Peyer's patch (tissue), 4 donors: ENCODE measurements at regions not wholly inside any gene's neighbourhood (a gene's known extent, or its start where the extent isn't known, plus 50 kb on each side); places are given as distances from the start of the nearest gene placed in this dataset.

Experiments
- POLR2A ChIP-seq, 2 donors: fragments of 450-650 bp; IDR thresholded peaks; one replicate each; pipeline ENCODE4 v1.5.1; 2017; ENCODE audit warnings: antibody characterized with exemption in 2 of 2, mild to moderate bottlenecking in 2 of 2, moderate library complexity in 2 of 2
- TF ChIP-seq, protein P1 (sequence below), 6 experiments: fragments of 450-650 bp in 4 of 6; fragments of 200-600 bp in 2 of 6; sonication (generic) in 1 of 6; IDR thresholded peaks; one replicate each; pipeline ENCODE4 v1.5.1; 2017 to 2019; ENCODE audit warnings: antibody characterized with exemption in 6 of 6, mild to moderate bottlenecking in 3 of 6, moderate library complexity in 1 of 6

DNA sequence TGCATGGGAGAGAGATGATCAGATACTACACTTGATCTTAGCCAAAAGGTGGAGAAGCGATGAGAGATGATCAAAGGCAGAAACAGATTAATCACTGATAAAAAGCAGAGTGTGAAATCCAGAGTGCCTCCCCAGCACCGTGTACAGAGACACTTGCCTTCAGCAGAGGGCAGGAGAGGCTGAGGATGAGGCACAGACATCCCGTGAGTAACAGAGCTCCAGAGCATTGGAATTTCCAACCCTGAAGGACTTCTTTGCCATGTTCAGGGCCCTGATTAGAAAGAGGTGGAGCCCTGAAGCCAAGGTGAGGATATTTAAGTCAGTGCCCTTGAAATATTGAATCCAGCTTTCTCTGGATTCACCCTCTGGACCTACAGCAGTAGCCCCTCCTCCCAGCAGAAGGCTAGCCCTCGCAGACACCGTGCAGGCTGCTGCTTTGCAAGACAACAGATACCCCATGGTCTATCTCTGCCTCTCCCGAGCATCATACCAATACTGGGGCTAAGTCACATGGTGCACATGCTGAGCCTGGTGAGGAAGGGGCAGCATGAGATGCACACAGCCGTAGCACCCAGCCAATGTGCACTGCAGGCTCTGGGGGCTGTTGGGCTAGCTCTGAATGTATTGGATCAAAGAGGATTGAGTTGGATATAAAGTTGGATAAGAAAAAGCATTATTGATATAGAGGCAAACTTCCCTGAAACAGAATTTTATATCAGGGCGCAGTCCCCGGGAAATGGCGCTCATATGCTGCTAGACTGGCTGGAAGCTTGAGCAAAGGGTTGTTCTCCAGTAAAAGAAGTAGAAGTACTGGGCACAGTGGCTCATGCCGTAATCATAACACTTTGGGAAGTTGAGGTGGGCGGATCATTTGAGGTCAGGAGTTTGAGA is 200.3 kb upstream of the B3GAT1 start:
- no peak for TF ChIP-seq POLR2A (IDR thresholded peaks at IDR 0.05)
- TF ChIP-seq, protein P1, sequence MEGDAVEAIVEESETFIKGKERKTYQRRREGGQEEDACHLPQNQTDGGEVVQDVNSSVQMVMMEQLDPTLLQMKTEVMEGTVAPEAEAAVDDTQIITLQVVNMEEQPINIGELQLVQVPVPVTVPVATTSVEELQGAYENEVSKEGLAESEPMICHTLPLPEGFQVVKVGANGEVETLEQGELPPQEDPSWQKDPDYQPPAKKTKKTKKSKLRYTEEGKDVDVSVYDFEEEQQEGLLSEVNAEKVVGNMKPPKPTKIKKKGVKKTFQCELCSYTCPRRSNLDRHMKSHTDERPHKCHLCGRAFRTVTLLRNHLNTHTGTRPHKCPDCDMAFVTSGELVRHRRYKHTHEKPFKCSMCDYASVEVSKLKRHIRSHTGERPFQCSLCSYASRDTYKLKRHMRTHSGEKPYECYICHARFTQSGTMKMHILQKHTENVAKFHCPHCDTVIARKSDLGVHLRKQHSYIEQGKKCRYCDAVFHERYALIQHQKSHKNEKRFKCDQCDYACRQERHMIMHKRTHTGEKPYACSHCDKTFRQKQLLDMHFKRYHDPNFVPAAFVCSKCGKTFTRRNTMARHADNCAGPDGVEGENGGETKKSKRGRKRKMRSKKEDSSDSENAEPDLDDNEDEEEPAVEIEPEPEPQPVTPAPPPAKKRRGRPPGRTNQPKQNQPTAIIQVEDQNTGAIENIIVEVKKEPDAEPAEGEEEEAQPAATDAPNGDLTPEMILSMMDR (IDR thresholded peaks at IDR 0.05) = no peak
